K562 (cell line): ENCODE measurements at regions not wholly inside any gene's neighbourhood (a gene's known extent, or its start where the extent isn't known, plus 50 kb on each side); places are given as distances from the start of the nearest gene placed in this dataset.

Experiments
- ATAC-seq: fragments of 200-7000 bp; cut with Tn5 transposase; 3 replicates; pipeline ENCODE4 v1.9.1; 2020; ENCODE audit warnings: moderate library complexity
- BruUV-seq: library from RNA; stranded (reverse); fragments of 400-500 nt; replicated peaks from 2 replicates; lab custom pipeline; 2021; lab: Mats Ljungman, UMichigan
- CTCF ChIA-PET: fragments of 300-600 bp; formaldehyde crosslinking; extraction: SDS; loops from one replicate; lab custom pipeline; 2021; ENCODE audit warnings: low intra/inter-chr PET ratio; lab: Yijun Ruan, JAX
- POLR2A ChIA-PET: fragments of 300-600, 350-650 bp; sonication (Branson Sonifier 250); formaldehyde crosslinking; extraction: SDS; loops from one replicate; lab custom pipeline; 2021; ENCODE audit warnings: antibody characterized with exemption, inconsistent platforms; lab: Yijun Ruan, JAX
- DNase-seq, 4 experiments: peaks; one replicate each; pipeline versions ENCODE4 v3.0.0 to v3.0.0-alpha.2; 2011 to 2018; ENCODE audit warnings: low spot score in 3 of 4, mixed read lengths in 3 of 4; ENCODE audit errors: extremely low read depth in 1 of 4
- FAIRE-seq: peaks from 2 replicates; lab custom pipeline; 2011; peaks lifted over from hg19 to GRCh38; lab: Jason Lieb, UNC
- H2AFZ ChIP-seq: 2 replicates; pipeline ENCODE4 v1.6.0; 2011; ENCODE audit warnings: low read depth, low read length, control low read depth, inconsistent platforms
- H3K27ac ChIP-seq: fragments of 200-600 bp; 3 replicates; pipeline ENCODE4 v1.8.0; 2011; ENCODE audit warnings: low read depth, mild to moderate bottlenecking, control low read depth, inconsistent platforms, low read length, moderate library complexity, mixed read lengths; ENCODE audit errors: extremely low read depth
- H3K27me3 ChIP-seq, 2 experiments: fragments of 300-600 bp in 1 of 2; 2 replicates in 1 of 2; 3 replicates in 1 of 2; pipeline versions ENCODE4 v1.6.0 to v1.8.0; 2011; ENCODE audit warnings: inconsistent platforms in 2 of 2, low read length in 2 of 2, mild to moderate bottlenecking in 1 of 2, mixed read lengths in 1 of 2, moderate library complexity in 1 of 2; ENCODE audit not compliant: control insufficient read depth in 2 of 2, insufficient read depth in 2 of 2
- H3K36me3 ChIP-seq: fragments of 300-600 bp; 3 replicates; pipeline ENCODE4 v1.8.0; 2011; ENCODE audit warnings: mild to moderate bottlenecking, low read length, inconsistent platforms; ENCODE audit not compliant: control insufficient read depth, insufficient read depth
- H3K4me1 ChIP-seq, 2 experiments: fragments of 200-600 bp in 1 of 2; replicated peaks in 1 of 2; 2 replicates in 1 of 2; 3 replicates in 1 of 2; pipeline versions ENCODE4 v1.5.1 to v1.8.0; 2011; ENCODE audit warnings: inconsistent platforms in 2 of 2, low read length in 2 of 2, mild to moderate bottlenecking in 1 of 2, mixed read lengths in 1 of 2, moderate library complexity in 1 of 2; ENCODE audit not compliant: control insufficient read depth in 2 of 2, insufficient read depth in 2 of 2
- H3K4me2 ChIP-seq: 2 replicates; pipeline ENCODE4 v1.6.1; 2011; ENCODE audit warnings: low read length, control low read depth, inconsistent platforms, mixed read lengths; ENCODE audit not compliant: insufficient read depth
- H3K4me3 ChIP-seq: fragments of 200-600 bp; sonication (generic), shearing (Covaris generic); 2 replicates; pipeline ENCODE4 v1.5.1; 2016; ENCODE audit warnings: control low read depth, inconsistent platforms
- H3K79me2 ChIP-seq: fragments of 200-600 bp; 3 replicates; pipeline ENCODE4 v1.8.0; 2011; ENCODE audit warnings: low read length, inconsistent platforms; ENCODE audit not compliant: control insufficient read depth, insufficient read depth
- H3K9ac ChIP-seq, 2 experiments: 2 replicates each; pipeline versions ENCODE4 v1.6.0 to v1.6.1; 2011; ENCODE audit warnings: low read depth in 2 of 2, low read length in 2 of 2, control low read depth in 1 of 2, inconsistent platforms in 1 of 2, mild to moderate bottlenecking in 1 of 2, mixed read lengths in 1 of 2; ENCODE audit not compliant: insufficient read depth in 1 of 2
- H3K9me1 ChIP-seq: one replicate; pipeline ENCODE4 v1.6.0; 2011; ENCODE audit warnings: inconsistent platforms, mild to moderate bottlenecking, low read length, moderate library complexity; ENCODE audit not compliant: control insufficient read depth, insufficient read depth
- H3K9me3 ChIP-seq: replicated peaks from 2 replicates; pipeline ENCODE4 v1.5.1; 2011; ENCODE audit warnings: low read depth, low read length, inconsistent platforms; ENCODE audit not compliant: control insufficient read depth, insufficient read depth
- H4K20me1 ChIP-seq: replicated peaks from 2 replicates; pipeline ENCODE4 v1.6.1; 2011; ENCODE audit warnings: low read length, inconsistent platforms, mixed read lengths; ENCODE audit not compliant: control insufficient read depth, insufficient read depth
- E2F5 ChIP-seq: sonication (generic); formaldehyde crosslinking; IDR thresholded peaks from 2 replicates; pipeline ENCODE4 v1.8.0; 2022; ENCODE audit warnings: mild to moderate bottlenecking, missing genetic modification reagents
- ELF4 ChIP-seq: fragments of 450-650 bp; formaldehyde crosslinking; IDR thresholded peaks from 2 replicates; pipeline ENCODE4 v1.4.0; 2022; ENCODE audit warnings: missing genetic modification characterization
- GTF2B ChIP-seq: IDR thresholded peaks from 2 replicates; pipeline ENCODE4 v1.6.1; 2011; ENCODE audit not compliant: insufficient read length; ENCODE audit errors: extremely low read depth
- PHB ChIP-seq: fragments of 250-450 bp; sonication (Bioruptor Pico); IDR thresholded peaks from 2 replicates; pipeline ENCODE4 v1.5.0; 2021
- RBM14 ChIP-seq: fragments of 200-400 bp; formaldehyde crosslinking; IDR thresholded peaks from 2 replicates; pipeline ENCODE4 v1.6.1; 2018; ENCODE audit warnings: low read depth, mild to moderate bottlenecking, low read length, moderate library complexity, borderline replicate concordance; ENCODE audit not compliant: insufficient read depth
- SREBF2 ChIP-seq: sonication (generic); formaldehyde crosslinking; IDR thresholded peaks from 2 replicates; pipeline ENCODE4 v1.4.0; 2020; ENCODE audit warnings: mild to moderate bottlenecking, missing genetic modification reagents
- ZBTB9 ChIP-seq: fragments of 450-650 bp; formaldehyde crosslinking; IDR thresholded peaks from 2 replicates; pipeline ENCODE4 v1.4.0; 2020; ENCODE audit warnings: mild to moderate bottlenecking, moderate library complexity
- ZNF644 ChIP-seq: fragments of 200-800 bp; sonication (Bioruptor generic); IDR thresholded peaks from 2 replicates; pipeline ENCODE4 v1.6.1; 2016; ENCODE audit warnings: low read depth, missing genetic modification characterization, missing compliant biosample characterization
- WGBS: fragments of 100-300 bp; shearing (Covaris generic); methylation state at CpG from one replicate; pipeline ENCODE4 v1.1.6; 2016; ENCODE audit warnings: low coverage, mixed read lengths; ENCODE audit not compliant: insufficient coverage; ENCODE audit errors: missing lambda C conversion rate; 5-methylcytosine and 5-hydroxymethylcytosine counted together
- in situ Hi-C: fragments of 300-500 bp; cut with MboI; formaldehyde crosslinking; loops from 4 replicates; pipeline ENCODE4 v1.15.0; 2018; ENCODE audit warnings: inconsistent platforms, mixed read lengths
- intact Hi-C: fragments of 100-400 bp; cut with micrococcal nuclease; formaldehyde crosslinking; loops from 2 replicates; pipeline ENCODE4 v1.14.2; 2022
- TF ChIP-seq, protein P1 (sequence below): sonication (generic); formaldehyde crosslinking; IDR thresholded peaks from 2 replicates; pipeline ENCODE4 v1.9.0; 2022; ENCODE audit warnings: mild to moderate bottlenecking, missing genetic modification reagents

GRCh38 chr4:64174247-64174882 lies 234.9 kb downstream of the TECRL start (continued):
- TF ChIP-seq ZBTB9 (CRISPR knock-in tag), result no peak
- no peak for TF ChIP-seq ELF4 (CRISPR knock-in tag)
- TF ChIP-seq, all 486 proteins: peak for 0

DNA sequence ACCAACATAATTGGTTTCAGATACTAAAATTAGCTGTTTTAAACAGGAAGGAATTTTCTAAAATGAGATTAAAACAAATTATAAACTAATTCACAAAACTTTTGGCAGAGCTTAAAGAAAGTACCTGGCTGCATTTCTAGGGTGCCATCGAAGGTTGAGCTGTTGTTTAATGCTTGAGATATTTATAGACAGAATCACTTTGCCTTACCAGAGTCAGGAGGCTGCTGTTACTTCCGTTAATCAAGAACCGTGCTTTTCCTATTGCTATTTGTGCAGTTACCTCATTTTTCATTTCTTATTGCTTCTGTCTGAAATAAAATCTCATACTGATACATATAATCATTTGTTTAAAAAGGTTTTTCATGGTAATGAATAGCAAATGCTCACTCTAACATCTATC lies 242.9 kb downstream of the TECRL start:
- Histone ChIP-seq H3K27ac (no peak overlapping the region), H3K27me3 (no peaks in the 10 kb centered on the region), H3K36me3 (no peaks in the 10 kb centered on the region), H3K4me3 (no peak overlapping the region), H3K4me2 (no peak overlapping the region), H3K9me1 (no peaks in the 10 kb centered on the region), H3K4me1 (no peaks in the 10 kb centered on the region), H3K9ac (no peak overlapping the region), H2AFZ (no peak overlapping the region), H3K79me2 (no peaks in the 10 kb centered on the region), H4K20me1 (no peaks in the 10 kb centered on the region), H3K9me3 (no peaks in the 10 kb centered on the region)
- ChIA-PET POLR2A (no interaction called here), CTCF (no interaction called here)
- BruUV-seq, result no TSS peak
- DNase-seq, result no peak
- TF ChIP-seq RBM14 (no peak), SREBF2 (CRISPR knock-in tag) (no peak), PHB (no peak), E2F5 (CRISPR knock-in tag) (no peak), GTF2B (no peak), ZNF644 (no peak)
- TF ChIP-seq, protein P1, sequence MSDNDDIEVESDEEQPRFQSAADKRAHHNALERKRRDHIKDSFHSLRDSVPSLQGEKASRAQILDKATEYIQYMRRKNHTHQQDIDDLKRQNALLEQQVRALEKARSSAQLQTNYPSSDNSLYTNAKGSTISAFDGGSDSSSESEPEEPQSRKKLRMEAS (CRISPR knock-in tag), result no peak
- intact Hi-C loops, result loop anchor here (1.0 kb wide), 1 partner anchor 17 kb away; no protein-coding TSS in a partner anchor
- FAIRE-seq, result no peak
- in situ Hi-C loops, result no loop called here
- ATAC-seq, result no peak
- WGBS, result 3% methylated on average over 3 of the region's 3 CpGs
